ENCODE measurements at regions not wholly inside any gene's neighbourhood (a gene's known extent, or its start where the extent isn't known, plus 50 kb on each side); places are given as distances from the start of the nearest gene placed in this dataset.

DNA sequence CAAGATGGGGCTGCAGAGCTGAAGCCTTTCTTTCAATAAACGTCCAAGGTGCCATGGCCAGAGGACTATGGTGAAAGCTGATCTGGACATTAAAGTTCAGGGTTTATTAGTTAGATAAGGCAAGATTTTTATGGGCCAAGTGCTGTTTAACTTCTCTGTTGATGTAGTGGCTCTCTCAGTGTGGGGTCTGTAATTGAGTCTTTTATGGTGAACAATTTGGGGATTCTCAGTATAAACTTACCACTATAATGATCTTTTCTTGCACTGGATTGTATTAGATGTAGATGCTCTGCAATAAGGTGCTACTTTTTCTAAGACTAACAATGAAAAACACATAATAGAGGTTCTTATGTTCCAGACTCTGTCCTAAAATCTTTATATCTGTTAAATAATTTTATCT is 190.1 kb upstream of the KLF12 start:
- DNase-seq, result no peak

DNA sequence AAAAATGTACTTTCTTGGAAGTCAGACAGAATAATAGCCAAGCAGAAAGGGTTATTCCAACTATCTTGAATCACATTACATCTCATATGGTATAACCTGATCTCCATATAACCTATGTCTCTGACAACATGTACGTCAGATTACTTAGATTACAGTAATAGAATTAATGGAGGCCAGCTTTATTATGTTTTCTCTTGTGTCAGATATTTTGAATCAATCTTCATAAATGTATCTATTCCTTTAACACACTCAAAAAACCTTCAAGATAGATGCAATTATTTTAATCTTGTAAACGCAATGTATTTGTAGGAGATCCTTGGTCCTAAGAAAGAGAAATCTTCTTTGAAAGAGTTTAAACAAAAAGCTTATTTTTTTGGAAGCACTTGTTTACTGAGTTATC is 188.4 kb upstream of the KLF12 start:
- DNase-seq, result no peak

DNA sequence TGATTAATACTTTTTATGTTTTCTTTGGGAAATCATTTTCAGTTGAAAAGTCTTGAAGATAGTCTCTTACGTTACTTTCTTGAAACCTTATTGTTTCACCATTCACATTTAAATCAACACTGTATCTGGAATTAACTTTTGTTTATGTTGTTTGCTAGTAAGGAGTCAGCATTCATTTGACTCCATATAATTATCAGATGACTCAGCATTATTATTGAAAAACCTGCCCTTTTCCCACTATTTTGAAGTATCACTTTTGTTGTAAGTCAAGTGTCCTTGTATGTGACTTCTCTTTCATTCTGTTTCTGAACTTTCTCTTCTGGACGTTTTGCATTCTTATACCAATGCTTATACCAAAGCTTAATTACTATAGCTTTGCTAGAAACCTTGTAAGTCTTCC is 186.1 kb upstream of the KLF12 start:
- no peak for DNase-seq

DNA sequence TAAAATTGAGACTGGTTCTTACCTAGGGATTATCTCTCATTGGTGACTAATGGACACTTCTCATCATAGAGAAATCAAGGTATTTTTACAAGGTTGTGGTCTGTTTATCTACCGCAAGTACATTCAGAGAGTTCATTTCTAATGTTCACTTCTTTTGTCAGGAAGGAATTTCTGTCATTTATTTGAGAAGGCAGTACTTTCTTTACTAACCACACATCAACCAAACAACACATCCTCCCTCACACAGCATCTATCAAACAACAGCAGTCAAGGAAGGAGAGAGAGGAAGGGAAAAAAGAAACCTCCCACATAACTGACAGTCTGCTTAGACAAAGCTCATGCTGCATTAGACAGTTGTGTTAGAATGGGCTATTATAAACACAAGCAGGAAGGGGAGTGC is 182.3 kb upstream of the KLF12 start:
- peak; percentile 7 for DNase-seq

DNA sequence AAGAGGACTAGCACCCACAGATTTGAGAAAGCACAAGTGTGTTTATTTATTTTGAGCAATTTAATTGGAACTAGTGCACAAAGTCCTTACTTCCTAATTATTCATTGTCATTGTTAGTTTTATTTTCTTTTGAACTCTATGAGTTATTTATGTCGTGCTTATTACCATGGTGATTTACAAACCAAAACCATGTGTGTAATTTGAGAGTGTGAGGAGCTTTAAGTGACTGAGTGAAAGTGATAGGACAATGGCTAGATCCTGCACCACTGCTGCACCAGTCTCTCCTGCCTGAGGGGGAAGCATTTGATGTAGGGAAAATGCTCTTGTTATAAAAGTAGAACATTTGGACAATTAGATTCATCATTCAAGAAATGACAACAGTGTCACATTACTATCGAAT is 172.3 kb upstream of the KLF12 start:
- DNase-seq, result no peak

DNA sequence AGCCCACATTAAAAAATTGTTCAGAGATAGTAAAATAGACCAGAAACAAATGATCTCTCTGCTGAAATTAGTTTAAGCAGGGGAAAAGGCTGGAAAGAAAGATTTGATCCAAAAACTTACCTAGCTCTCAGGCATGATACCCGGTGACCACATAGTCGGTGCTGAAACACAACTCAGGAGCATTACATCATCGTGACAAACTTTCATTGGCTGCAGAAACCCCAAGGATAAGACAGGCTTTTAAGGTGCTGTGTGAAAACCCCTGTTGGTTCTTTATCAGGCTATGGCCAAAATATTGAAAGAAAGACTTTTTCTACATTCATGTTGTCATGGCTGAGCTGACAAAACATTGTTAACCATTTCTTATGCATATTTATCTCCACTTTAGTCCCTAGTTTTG is 171.7 kb upstream of the KLF12 start:
- no peak for DNase-seq

DNA sequence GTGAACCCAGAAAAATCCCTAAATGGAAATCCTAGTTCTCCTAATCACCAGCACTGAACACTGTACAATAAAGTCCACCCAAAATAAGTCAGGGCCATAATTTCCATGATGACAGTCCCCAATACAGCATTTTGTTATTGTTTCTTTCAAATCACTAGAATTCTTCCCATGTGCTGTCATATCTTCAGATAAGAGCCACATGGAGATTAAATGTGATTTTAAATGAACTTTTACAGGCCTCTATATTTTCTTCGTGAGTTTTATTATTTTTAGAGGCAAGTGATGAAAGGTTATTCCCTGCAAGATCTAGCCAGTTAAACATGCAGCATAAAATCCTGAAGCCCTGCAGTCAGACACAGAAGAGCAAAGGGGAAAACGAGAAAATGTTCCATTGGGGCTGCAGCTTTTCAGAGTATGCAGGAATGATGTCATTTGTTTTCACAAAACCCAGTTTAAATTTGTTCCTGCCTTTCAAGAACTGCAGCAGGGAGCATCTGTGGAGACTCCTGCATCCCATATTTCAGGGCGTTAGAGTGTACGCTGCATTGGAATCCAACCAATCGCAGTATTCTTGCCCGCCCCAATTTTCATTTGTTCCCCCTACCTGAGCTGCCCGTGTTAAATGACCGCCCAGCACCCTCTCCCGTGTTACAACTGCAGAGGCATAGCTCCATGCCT is 167.2 kb upstream of the KLF12 start:
- DNase-seq, result no peak

DNA sequence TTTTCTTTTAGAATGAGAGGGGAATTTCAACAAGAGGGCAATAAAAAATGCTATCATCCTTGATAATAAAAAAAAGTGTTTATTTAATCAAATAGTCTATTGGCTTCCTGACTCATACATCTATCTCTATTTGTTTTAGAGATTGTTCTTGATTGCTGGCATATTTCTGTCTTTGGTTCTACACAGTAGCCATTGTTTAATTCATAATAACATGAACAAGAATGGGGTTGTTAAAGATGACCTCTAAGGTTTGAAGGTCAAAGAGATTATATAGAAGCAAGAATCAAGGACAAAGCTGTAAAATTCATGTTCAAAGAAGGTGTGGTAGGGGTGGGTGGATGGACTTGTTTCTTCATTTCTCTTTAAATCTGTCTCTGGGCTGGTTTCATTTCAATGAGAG is 166.0 kb upstream of the KLF12 start:
- no peak for DNase-seq

DNA sequence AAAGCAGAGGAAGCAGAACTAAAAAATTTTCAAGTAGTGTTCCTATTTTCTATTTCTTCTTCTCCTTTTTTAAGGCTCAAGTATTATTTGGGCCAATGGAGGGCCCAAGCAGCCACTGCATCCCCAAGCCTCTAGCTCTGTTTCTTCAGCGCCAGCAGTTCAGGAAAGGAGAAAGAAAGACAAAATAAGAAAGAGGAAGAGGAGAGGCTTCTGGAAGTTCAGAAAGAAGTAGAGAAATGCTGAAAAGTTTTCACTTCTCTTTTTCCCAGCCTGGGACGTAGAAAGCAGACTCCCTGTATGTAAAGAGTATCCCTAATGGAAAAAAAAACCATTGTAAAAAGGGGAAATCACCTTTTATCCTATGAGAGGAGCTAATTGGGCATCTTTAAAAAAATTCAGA is 165.5 kb upstream of the KLF12 start:
- no peak for DNase-seq

DNA sequence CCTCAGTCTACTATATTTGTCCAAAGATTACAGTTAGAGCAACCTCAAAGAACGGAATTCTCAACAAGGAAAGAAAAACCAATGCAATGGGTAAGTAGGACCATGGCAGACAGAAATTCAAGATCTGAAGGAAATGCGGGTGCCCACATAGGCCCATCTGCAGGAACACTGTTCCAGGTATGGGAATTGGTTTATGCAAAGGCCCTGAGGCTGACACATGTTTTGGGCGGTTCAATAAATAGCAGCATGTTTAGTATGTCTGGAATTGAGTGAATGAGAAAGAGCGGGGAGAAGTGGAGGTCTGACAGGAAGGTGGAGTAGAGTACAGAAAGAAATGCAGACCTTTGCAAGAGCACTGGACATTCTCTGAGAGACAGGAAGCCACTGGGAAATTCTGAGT is 164.7 kb upstream of the KLF12 start:
- no peak for DNase-seq

DNA sequence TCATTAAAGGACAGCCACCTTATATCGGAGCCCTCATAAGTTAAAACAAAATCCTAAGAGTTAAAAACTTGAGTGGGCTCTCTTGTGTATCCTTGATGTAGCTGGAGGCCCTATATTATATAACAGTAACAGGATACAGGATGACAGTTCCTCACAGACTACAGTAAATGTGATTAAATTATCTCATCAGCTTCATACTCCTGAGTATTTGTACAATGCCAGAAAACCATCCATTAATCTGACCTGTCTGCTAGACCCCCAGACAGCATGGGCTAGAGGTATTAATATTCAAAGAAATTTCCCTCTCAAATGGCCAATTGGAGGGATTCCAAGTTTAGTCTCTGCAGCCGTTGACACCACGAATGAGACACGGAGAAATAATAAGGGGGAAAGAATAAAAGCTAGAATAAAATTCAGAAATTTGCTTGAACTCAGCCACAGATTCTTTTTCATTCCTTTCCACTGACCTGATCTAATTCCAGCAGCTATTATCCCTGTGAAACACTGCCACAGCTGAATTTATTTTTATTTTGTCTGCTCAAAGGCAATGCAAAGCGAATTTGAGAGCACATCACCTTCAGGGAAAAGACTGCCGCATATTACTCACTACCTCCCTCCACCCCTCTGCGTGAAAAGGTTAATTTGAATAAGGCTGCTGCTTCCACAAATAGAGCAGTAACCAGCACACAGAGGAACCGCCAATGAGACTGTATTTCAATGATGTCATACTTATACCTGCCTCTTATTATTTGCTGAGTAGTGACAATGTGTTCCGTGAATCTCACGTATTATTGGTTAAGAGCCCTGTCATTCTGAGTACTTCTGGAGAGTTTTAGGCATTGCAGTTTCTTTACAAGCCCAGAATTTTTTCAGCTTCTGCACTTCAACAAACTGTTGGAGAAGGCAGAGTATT is 155.9 kb upstream of the KLF12 start:
- DNase-seq, result peak; percentile 72

DNA sequence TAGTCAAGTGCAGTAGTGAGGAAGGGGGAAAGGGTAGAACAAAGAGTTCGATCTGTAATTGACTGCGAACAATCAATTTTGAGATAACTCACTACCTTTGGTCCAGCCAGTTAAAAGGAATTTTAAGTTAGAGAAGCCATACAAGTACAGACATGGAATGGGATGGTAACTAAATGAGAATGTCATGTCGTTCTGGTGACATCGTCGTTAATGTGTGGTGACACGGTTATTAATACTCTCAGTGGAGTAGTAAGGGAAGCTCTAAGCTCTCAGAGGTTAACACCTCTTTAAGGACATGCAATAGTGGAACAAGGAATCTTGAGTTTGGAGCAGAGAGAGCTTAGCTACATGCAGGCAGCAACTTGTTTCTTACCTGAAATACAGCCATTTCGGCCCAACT is 154.9 kb upstream of the KLF12 start:
- no peak for DNase-seq

DNA sequence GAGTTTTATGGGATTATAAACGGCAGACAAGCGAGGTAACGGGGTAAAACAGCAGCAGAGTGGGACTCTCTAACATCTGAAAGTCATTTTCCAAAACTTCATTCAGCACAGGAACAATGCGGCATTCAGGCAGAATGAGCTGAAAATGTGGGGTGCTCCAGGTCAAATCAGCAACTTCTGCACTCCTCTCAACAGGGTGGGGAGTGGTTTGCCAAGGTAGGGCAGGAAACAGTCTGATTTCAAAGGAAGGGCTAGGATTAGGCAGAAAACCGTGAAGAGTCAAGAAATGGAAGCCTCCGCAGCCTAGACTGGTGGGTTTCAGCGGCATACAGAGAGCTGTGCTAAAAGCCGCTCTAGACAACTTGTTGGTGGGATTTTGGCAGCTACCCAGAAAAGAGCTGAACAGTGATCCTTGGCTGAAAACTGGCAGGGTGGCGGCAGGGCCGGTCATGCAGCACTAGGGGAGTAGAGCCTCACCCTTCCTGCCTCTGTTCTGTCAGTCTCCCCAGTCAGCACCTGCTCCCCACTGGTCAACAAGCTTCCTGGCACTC is 154.2 kb upstream of the KLF12 start:
- peak; percentile 41 for DNase-seq

DNA sequence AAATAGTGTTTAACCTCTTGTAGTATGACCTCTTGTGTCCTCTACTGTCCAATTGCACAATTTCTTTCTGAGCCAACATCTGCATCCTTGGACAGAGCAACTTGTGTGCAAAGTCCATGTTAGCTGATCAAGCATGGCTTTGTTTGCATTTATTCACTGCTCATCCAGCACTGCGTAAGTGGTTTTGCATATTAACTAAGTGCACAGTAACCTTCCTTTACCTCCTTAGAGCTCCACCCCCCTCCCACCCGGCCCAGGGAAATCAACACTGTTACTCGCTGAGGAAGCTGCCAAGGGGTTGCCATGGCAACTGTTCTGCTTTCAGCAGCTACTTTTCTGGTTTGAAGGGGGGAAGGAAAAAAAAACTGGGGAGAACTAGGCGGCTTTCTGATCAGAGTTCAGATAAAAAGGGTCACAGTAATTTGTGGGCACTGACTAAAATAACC is 153.5 kb upstream of the KLF12 start:
- peak; percentile 92 for DNase-seq

DNA sequence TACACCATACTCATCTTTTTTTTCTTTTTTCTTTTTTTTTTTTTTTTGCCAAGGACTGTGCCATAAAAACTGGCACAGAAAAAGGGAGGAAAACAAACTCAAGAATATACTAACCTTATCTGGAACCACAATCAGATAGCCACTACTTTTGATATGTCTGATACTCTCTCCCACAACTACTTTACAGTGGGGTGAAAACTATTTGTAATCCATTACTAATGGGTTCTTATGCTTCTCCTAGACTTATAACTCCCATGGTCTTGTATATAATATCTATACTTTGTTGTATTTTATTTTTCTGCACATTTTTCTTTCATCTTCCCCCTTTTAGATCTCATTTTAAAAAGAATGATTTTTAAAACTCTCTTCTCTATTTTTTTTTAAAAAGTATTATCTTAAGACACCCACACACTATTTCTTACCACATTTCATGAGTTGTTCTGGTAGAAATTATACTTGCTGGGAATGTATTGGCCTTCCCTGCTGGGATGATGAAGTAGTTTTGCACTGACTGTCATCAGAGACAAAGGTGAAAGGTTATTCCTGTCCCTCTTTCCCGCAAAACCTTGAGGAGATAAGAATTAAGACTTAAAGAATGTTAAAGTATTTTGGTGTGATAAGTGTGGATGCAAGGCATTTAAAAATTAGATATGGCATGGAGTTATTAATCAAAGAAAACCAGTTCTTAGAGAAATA is 146.7 kb upstream of the KLF12 start:
- DNase-seq, result no peak

DNA sequence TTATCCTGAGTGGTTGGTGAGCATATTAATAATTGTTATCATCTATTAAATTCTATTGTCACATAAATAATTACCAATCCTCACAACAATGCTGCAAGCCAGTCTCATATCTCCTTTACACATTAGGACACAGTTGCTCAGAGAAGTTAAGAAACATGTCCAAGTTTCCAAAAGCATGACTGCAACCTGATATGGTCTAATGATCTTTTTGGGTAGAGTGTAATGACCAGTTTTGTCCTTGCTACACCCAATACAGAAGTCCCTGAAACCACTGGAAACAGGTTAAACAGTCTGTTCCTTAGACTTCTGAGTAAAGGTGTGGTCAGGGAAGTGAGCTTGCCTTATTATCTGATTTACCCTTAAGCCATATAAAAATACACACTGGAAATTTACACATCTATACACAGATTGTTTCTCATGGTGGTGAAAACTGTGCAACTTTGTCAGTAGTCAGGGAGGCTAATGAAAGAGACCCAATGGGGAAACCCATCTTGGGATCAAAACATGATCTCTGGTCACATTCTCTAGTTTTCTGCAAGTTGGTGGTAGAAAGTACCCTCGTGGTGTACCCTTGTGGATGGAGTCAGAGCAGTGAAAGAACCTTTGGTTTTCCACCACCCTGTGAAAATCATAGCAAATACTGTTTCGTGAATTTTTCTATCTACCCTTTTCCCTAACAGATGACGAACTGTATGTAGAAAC is 146.0 kb upstream of the KLF12 start:
- no peak for DNase-seq

DNA sequence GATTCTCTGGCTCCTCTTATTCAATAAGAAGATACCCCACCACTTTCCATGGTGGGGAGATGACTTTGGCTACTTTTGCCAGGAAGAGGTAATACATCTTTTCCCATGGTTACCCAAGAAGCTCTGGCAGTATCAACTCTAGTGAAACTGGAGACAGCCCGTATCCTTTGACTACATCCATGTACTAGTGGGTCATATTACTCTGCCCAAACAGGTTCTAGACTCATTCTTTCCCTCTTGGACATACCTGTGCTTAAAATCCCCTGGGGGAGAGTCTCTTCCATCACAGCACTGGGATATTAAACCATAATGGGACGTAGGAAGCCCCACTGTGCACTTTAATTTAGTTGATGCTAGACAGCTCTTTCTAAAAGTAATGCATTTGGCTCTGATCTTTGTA is 144.7 kb upstream of the KLF12 start:
- DNase-seq, result no peak

DNA sequence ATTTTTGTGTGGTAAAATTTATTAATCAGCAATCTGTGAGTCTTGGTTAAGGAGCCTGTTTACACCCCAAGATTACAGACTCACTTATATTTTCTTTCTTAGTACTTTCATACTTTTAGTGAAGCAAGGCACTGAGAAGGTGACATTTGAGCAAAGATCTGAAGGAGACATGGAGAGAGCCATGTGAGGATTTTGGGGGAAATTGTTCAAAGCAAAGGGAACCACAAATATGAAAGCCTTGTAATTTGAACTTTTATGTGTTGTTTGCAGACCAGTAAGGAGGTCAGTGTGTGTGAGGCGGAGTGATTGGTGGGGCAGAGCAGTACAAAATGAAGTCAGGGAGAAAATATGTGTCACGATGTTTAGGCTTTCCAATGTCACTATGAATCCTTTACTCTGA is 140.7 kb upstream of the KLF12 start:
- DNase-seq, result no peak

DNA sequence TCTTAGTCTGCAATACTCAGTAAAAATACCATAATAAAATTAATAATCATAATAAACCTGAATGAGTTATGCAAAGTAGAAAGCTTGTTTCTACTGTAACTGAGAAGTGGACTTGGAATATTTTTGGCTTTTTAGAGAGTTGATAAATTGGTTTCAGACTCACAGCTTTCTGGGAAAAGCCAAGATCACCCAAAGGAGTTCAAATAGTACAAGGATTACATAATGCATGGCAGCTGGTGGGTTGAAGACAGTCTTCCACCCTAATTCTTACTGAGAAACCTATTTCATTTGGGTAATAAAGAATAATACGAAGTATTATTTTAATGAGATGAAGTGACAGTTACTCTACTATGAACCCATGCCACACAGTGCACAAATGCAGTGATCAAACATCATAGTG is 139.4 kb upstream of the KLF12 start:
- no peak for DNase-seq

DNA sequence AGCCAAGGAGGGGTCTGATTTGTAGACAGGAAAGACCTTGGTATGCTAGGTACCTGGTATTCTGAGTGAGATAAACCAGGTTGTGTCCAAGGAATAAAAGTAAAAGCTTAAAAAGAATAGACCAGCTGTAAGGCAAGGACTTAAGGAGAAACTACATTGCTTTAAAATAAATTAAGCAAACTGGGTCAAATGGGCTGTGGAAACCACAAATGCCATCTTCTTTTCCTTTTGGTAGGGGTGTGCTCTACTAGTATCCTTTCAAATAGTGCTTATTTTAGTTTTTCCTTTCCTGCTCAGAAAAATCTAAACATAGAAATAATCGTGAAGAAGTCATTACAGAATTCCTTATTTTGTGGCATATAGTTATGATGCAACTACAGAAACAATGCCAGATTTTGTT is 138.6 kb upstream of the KLF12 start:
- DNase-seq, result no peak

DNA sequence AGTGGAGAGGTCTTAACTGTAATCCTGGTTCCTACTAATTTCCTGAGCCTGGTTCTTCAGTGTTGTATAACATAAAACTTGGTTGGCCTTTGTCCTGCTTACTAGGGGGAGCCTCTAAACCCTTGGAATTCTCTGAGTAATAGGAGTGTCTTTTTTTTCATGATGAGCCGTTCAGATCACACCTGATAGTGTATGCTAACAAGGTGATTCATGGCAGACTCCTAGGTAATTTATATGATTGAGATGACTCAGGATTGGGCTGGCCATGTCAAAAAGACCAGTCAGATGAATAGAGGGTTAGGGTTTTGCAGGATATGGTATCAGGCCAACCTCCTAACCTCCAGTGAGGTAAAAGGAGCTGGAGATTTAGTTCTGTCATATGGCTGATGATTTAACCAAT is 135.8 kb upstream of the KLF12 start:
- DNase-seq, result no peak

DNA sequence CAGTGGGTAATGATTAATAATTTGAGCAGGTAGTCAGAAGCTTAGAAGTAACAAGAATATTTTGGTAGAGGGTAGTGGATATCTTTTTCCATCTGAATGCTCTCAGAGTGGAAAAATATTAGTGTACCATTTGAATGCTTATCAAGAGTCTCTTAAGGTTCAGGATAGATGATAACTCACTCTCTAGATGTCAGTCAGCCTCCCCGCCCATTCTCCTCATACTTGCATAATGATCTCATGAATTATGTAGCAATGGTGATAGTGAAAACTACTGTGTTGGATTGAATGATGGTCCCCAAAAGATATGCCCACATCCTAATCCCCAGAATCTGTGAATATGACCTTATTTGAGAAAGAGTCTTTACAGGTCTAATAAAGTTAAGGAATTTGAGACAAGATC is 132.7 kb upstream of the KLF12 start:
- no peak for DNase-seq

DNA sequence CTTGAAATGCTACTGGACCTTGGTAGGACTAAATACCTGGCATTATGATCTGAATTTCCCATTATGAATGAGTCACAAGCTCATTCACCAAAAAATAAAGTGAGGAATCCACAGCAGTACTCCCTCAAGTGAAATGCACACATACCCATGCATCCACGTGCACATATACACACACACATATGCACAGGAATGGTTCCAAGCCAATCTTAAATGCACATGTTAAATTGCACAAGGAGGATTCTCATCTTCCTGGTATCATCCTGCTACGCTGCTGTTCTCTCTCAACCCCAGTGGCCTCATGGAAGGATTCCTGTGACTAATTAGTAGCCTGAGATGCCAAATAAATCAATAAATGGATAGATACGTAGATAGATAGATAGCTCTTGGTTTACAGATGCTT is 132.1 kb upstream of the KLF12 start:
- DNase-seq, result no peak
